NT2/D1 (cell line): ENCODE measurements at regions not wholly inside any gene's neighbourhood (a gene's known extent, or its start where the extent isn't known, plus 50 kb on each side); places are given as distances from the start of the nearest gene placed in this dataset.

Experiments
- YY1 ChIP-seq: IDR thresholded peaks from 2 replicates; pipeline ENCODE4 v1.6.1; 2011; ENCODE audit not compliant: insufficient read length, insufficient read depth
- ZNF274 ChIP-seq: IDR thresholded peaks from 2 replicates; pipeline ENCODE4 v1.6.1; 2011; ENCODE audit warnings: mild to moderate bottlenecking, low read depth, low read length

DNA sequence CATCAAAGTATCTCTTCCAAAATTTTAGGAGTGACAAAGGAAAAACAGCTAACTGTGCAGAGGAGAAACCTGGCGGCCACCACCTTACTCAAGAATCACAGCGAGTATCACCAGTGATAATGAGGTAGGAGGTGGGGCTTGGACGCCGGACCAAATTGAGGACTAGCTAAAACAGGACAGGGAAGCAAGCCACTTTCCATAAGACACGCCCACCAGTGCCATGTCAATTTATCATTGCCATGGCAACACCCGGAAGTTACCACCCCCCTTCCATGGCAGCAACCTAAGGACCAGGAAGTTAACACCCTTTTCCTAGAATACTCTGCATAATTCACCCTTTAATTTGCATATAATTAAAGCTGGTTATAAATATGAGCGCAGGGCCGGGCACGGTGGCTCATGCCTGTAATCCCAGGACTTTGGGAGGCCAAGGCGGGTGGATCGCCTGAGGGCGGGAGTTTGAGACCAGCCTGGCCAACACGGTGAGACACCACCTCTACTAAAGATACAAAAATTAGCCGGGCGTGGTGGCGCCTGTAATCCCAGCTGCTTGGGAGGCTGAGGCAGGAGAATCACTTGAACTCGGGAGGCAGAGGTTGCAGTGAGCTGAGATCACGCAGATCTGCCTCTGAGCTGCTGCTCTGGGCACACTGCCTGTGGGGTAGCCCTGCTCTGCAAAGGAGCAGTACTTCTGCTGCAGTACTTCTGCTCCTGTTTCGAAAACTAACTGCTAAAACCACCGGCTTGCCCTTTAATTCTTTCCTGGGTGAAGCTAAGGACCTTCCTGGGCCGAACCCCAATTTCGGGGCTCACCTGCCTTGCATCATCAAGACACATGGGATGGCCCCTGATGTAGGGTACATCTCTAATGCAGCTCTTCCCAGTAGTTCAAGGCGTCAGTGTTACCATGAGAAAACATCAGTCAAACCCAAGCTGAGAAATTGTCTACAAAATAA, 116.7 kb downstream of the HMX1 start:
- TF ChIP-seq YY1 (no peak), ZNF274 (no peak)
